Kidney epithelial cell (primary cell): ENCODE measurements at regions not wholly inside any gene's neighbourhood (a gene's known extent, or its start where the extent isn't known, plus 50 kb on each side); places are given as distances from the start of the nearest gene placed in this dataset.

Source experiments
- DNase-seq: peaks from one replicate; pipeline ENCODE4 v3.0.0-alpha.2; 2010; ENCODE audit warnings: low read depth
- H3K27me3 ChIP-seq: 2 replicates; pipeline ENCODE4 v1.6.0; 2011; ENCODE audit warnings: low read length; ENCODE audit not compliant: control insufficient read depth, insufficient read depth
- H3K36me3 ChIP-seq: 2 replicates; pipeline ENCODE4 v1.5.1; 2011; ENCODE audit warnings: low read length; ENCODE audit not compliant: control insufficient read depth, insufficient read depth
- H3K4me3 ChIP-seq: 2 replicates; pipeline ENCODE4 v1.5.1; 2011; ENCODE audit warnings: low read depth, mild to moderate bottlenecking, control low read depth, low read length
- CTCF ChIP-seq: IDR thresholded peaks from 2 replicates; pipeline ENCODE4 v1.5.1; 2011; ENCODE audit warnings: mild to moderate bottlenecking, moderate library complexity, low read length, control low read depth, inconsistent platforms; ENCODE audit not compliant: insufficient read depth, poor library complexity, severe bottlenecking

GRCh38 chr5:87653242-87653641, 240.5 kb upstream of the CCNH start:
- H3K36me3 ChIP-seq: no peaks in the 10 kb centered on the region
- no peak overlapping the region for H3K4me3 ChIP-seq
- no peak for DNase-seq
- H3K27me3 ChIP-seq: no peaks in the 10 kb centered on the region
- TF ChIP-seq CTCF: no peak

- TF ChIP-seq CTCF: no peak
- H3K36me3 ChIP-seq: no peaks in the 10 kb centered on the region
- no peaks in the 10 kb centered on the region for H3K27me3 ChIP-seq
- DNase-seq: no peak
- H3K4me3 ChIP-seq: no peak overlapping the region
These were observed 237.6 kb upstream of the CCNH start for GRCh38 chr5:87650284-87650683.

- no peak for TF ChIP-seq CTCF
- Histone ChIP-seq H3K4me3 (no peak overlapping the region), H3K27me3 (no peaks in the 10 kb centered on the region), H3K36me3 (no peaks in the 10 kb centered on the region)
- DNase-seq: no peak
These were observed 236.7 kb upstream of the CCNH start for GRCh38 chr5:87649455-87649854.

GRCh38 chr5:87645224-87645623, 232.5 kb upstream of the CCNH start:
- H3K27me3 ChIP-seq: no peaks in the 10 kb centered on the region

GRCh38 chr5:87640902-87641301, 228.2 kb upstream of the CCNH start:
- DNase-seq: no peak
- H3K27me3 ChIP-seq: no peaks in the 10 kb centered on the region
- no peaks in the 10 kb centered on the region for H3K36me3 ChIP-seq
- H3K4me3 ChIP-seq: no peak overlapping the region
- TF ChIP-seq CTCF: no peak

More at GRCh38 chr5:87645224-87645623, 232.5 kb upstream of the CCNH start:
- no peak for DNase-seq
- Histone ChIP-seq H3K4me3 (no peak overlapping the region), H3K36me3 (no peaks in the 10 kb centered on the region)
- no peak for TF ChIP-seq CTCF

GRCh38 chr5:87627363-87627762, 214.6 kb upstream of the CCNH start:
- no peak for TF ChIP-seq CTCF

More at GRCh38 chr5:87627363-87627762, 214.6 kb upstream of the CCNH start:
- Histone ChIP-seq H3K4me3 (no peak overlapping the region), H3K36me3 (no peaks in the 10 kb centered on the region), H3K27me3 (no peaks in the 10 kb centered on the region)
- DNase-seq: no peak
